MCF 10A (cell line): ENCODE measurements at regions not wholly inside any gene's neighbourhood (a gene's known extent, or its start where the extent isn't known, plus 50 kb on each side); places are given as distances from the start of the nearest gene placed in this dataset.

ENCODE experiments used
- BruUV-seq: library from RNA; stranded (reverse); fragments of 400-500 nt; replicated peaks from 2 replicates; lab custom pipeline; 2021; lab: Mats Ljungman, UMichigan
- CTCF ChIA-PET: fragments of 300-600 bp; sonication (Branson Sonifier 250); formaldehyde crosslinking; extraction: SDS; loops from one replicate; lab custom pipeline; 2021; ENCODE audit warnings: antibody characterized with exemption, inconsistent platforms; lab: Yijun Ruan, JAX
- POLR2A ChIA-PET: fragments of 300-600, 350-650 bp; sonication (Branson Sonifier 250); formaldehyde crosslinking; extraction: SDS; loops from one replicate; lab custom pipeline; 2020; ENCODE audit warnings: antibody characterized with exemption, inconsistent platforms; lab: Yijun Ruan, JAX
- DNase-seq: peaks from one replicate; pipeline ENCODE4 v3.0.0-alpha.2; 2018; ENCODE audit not compliant: unreplicated experiment
- H3K27ac Mint-ChIP-seq: one replicate; pipeline ENCODE4 v1.8.0; 2022; ENCODE audit warnings: mild to moderate bottlenecking, low read depth, mixed read lengths; ENCODE audit not compliant: unreplicated experiment
- H3K27me3 Mint-ChIP-seq: one replicate; pipeline ENCODE4 v1.8.0; 2022; ENCODE audit warnings: mixed read lengths; ENCODE audit not compliant: insufficient read depth, unreplicated experiment
- H3K36me3 Mint-ChIP-seq: one replicate; pipeline ENCODE4 v1.8.0; 2022; ENCODE audit warnings: mild to moderate bottlenecking, moderate library complexity, mixed read lengths; ENCODE audit not compliant: insufficient read depth, unreplicated experiment
- H3K4me1 Mint-ChIP-seq: one replicate; pipeline ENCODE4 v1.8.0; 2022; ENCODE audit warnings: mixed read lengths; ENCODE audit not compliant: insufficient read depth, unreplicated experiment
- H3K4me3 Mint-ChIP-seq: one replicate; pipeline ENCODE4 v1.8.0; 2022; ENCODE audit warnings: mild to moderate bottlenecking, moderate library complexity, mixed read lengths; ENCODE audit not compliant: unreplicated experiment
- H3K9me3 Mint-ChIP-seq: one replicate; pipeline ENCODE4 v1.8.0; 2022; ENCODE audit warnings: mixed read lengths; ENCODE audit not compliant: unreplicated experiment
- intact Hi-C: fragments of 100-400 bp; cut with micrococcal nuclease; formaldehyde crosslinking; loops from 2 replicates; pipeline ENCODE4 v1.14.1; 2022
- TF ChIP-seq, protein P1 (sequence below): fragments of 200-600 bp; IDR thresholded peaks from one replicate; pipeline ENCODE4 v1.8.0; 2022; ENCODE audit warnings: antibody characterized with exemption, mild to moderate bottlenecking; ENCODE audit not compliant: unreplicated experiment

DNA sequence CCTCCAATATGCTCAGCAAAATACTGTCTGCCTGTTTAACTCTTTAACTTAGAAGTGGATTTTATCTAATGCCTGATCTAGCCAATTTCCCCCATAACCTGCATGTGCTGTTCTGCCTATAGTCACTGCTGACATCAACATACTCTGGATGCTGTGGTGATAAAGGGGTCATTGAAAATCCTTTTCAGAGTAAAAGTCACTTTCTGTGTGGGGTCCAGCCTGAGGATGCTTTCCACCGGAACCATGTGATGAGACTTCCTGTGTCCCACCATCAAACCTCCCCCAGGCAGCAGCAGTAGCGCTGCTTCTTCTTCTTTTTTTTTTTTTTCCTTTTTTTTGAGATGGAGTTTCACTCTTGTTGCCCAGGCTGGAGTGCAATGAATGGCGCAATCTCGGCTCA lies 607.0 kb downstream of the BCL11B start:
- Mint-ChIP-seq H3K4me3 (no peak overlapping the region), H3K27me3 (peaks cover 12% of the 10 kb centered on the region), H3K4me1 (no peaks in the 10 kb centered on the region), H3K36me3 (no peaks in the 10 kb centered on the region), H3K27ac (no peak overlapping the region), H3K9me3 (no peaks in the 10 kb centered on the region)
- DNase-seq: no peak
- intact Hi-C loops: no loop called here
- BruUV-seq: no TSS peak
- ChIA-PET CTCF (no interaction called here), POLR2A (no interaction called here)
- TF ChIP-seq, protein P1, sequence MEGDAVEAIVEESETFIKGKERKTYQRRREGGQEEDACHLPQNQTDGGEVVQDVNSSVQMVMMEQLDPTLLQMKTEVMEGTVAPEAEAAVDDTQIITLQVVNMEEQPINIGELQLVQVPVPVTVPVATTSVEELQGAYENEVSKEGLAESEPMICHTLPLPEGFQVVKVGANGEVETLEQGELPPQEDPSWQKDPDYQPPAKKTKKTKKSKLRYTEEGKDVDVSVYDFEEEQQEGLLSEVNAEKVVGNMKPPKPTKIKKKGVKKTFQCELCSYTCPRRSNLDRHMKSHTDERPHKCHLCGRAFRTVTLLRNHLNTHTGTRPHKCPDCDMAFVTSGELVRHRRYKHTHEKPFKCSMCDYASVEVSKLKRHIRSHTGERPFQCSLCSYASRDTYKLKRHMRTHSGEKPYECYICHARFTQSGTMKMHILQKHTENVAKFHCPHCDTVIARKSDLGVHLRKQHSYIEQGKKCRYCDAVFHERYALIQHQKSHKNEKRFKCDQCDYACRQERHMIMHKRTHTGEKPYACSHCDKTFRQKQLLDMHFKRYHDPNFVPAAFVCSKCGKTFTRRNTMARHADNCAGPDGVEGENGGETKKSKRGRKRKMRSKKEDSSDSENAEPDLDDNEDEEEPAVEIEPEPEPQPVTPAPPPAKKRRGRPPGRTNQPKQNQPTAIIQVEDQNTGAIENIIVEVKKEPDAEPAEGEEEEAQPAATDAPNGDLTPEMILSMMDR: no peak

DNA sequence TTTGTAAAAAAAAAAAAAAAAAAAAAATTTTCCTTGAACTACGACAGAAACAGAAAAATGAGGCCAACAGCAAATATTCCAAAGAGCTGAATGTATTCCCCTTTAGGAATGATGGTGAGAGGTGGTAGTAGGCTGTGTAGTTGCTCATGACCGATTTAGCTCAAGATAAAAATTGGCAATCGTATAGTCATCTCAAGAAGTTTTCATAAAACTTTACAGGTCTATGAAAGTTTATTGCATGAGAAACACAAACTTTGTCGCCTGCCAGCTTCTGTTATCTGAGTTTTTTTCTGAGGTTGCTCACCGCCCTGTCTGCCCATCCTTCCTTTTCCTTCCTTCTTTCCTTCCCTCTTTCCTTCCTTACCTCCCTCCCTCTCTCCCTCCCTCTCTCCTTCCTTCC lies 605.5 kb downstream of the BCL11B start:
- no TSS peak for BruUV-seq
- intact Hi-C loops: no loop called here
- TF ChIP-seq, protein P1: no peak
- H3K27ac Mint-ChIP-seq: no peak overlapping the region
- DNase-seq: no peak
- no peaks in the 10 kb centered on the region for H3K9me3 Mint-ChIP-seq
- POLR2A ChIA-PET: no interaction called here
- H3K4me1 Mint-ChIP-seq: no peaks in the 10 kb centered on the region
- H3K36me3 Mint-ChIP-seq: no peaks in the 10 kb centered on the region
- H3K27me3 Mint-ChIP-seq: peaks cover 12% of the 10 kb centered on the region
- CTCF ChIA-PET: interaction anchor here (0.7 kb wide), 2 partner anchors 43 to 134 kb away, joined by 5 to 6 read pairs; no protein-coding TSS in a partner anchor
- H3K4me3 Mint-ChIP-seq: no peak overlapping the region

DNA sequence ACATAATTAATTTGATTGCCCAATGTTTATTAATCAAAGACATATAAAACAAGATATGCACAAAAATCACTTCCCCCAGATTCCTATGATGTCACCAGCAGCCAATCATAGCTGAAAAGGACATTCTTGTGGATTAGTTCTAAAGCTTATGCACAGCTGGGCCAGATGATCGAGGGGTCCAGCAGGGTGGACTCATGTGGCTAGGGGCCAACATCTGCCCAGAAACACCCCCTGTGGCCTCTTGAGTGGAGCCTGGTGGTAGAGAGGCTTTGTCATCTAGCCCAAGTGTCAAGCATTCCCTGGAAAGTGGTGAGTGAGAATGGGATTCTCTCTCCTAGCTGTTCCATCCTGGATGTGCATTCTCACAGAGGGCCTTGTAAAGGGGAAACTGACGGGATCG lies 590.0 kb downstream of the BCL11B start:
- TF ChIP-seq, protein P1: no peak
- BruUV-seq: no TSS peak
- Mint-ChIP-seq H3K9me3 (no peaks in the 10 kb centered on the region), H3K27me3 (no peaks in the 10 kb centered on the region), H3K4me1 (no peaks in the 10 kb centered on the region), H3K36me3 (no peaks in the 10 kb centered on the region), H3K4me3 (no peak overlapping the region), H3K27ac (no peak overlapping the region)
- CTCF ChIA-PET: no interaction called here
- intact Hi-C loops: no loop called here
- no peak for DNase-seq
- POLR2A ChIA-PET: interaction anchor here (0.7 kb wide), 1 partner anchor 37 kb away, joined by 3 read pairs; no protein-coding TSS in a partner anchor

DNA sequence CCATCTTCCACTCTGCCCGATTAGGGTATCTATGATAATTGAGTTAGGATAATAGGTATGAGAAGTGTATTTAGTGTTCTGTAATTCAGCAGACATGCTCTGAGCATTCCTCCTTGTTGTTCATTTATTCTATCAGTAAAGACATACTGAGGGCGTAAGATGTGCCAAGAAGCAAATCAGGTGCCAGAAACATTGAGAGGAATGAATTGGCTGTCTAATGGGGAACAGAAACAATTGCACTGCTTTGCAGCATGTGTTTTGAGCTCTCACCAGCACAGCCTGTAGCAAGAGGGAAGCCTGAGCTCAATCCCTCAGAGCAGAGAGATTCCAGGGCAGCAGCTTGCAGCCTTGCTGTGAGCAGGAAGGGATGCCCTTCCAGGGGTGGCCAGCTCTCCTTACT lies 589.3 kb downstream of the BCL11B start:
- BruUV-seq: no TSS peak
- ChIA-PET CTCF (interaction anchor here (0.7 kb wide), 1 partner anchor 165 kb away, joined by 3 read pairs; no protein-coding TSS in a partner anchor), POLR2A (interaction anchor here (0.7 kb wide), 1 partner anchor 38 kb away, joined by 3 read pairs; no protein-coding TSS in a partner anchor)
- no peaks in the 10 kb centered on the region for H3K27me3 Mint-ChIP-seq
- DNase-seq: no peak
- no peaks in the 10 kb centered on the region for H3K9me3 Mint-ChIP-seq
- no peaks in the 10 kb centered on the region for H3K4me1 Mint-ChIP-seq
- H3K4me3 Mint-ChIP-seq: no peak overlapping the region
- no peaks in the 10 kb centered on the region for H3K36me3 Mint-ChIP-seq
- no peak overlapping the region for H3K27ac Mint-ChIP-seq
- TF ChIP-seq, protein P1: no peak
- intact Hi-C loops: no loop called here
